ENCODE measurements at regions not wholly inside any gene's neighbourhood (a gene's known extent, or its start where the extent isn't known, plus 50 kb on each side); places are given as distances from the start of the nearest gene placed in this dataset.

- no peak for DNase-seq (ENCODE audit: low spot score)
Measured at GRCh38 chr2:23241611-23242245, 143.3 kb upstream of the KLHL29 start.

- DNase-seq (ENCODE audit: low spot score): no peak
Measured at GRCh38 chr2:23243073-23243659, 141.8 kb upstream of the KLHL29 start.

- DNase-seq (ENCODE audit: low spot score): no peak
Measured at GRCh38 chr2:23244617-23245016, 140.4 kb upstream of the KLHL29 start.

GRCh38 chr2:23246992-23247683 is 137.8 kb upstream of the KLHL29 start:
- DNase-seq (ENCODE audit: low spot score): no peak

GRCh38 chr2:23248667-23249066 is 136.3 kb upstream of the KLHL29 start:
- DNase-seq (ENCODE audit: low spot score): no peak

GRCh38 chr2:23249348-23249747 is 135.6 kb upstream of the KLHL29 start:
- no peak for DNase-seq (ENCODE audit: low spot score)

- DNase-seq (ENCODE audit: low spot score): no peak
Measured at GRCh38 chr2:23250371-23250770, 134.6 kb upstream of the KLHL29 start.

GRCh38 chr2:23256643-23257042 is 128.3 kb upstream of the KLHL29 start:
- no peak for DNase-seq (ENCODE audit: low spot score)

GRCh38 chr2:23260621-23261020 is 124.4 kb upstream of the KLHL29 start:
- no peak for DNase-seq (ENCODE audit: low spot score)

- DNase-seq (ENCODE audit: low spot score): no peak
Measured at GRCh38 chr2:23268467-23269263, 116.3 kb upstream of the KLHL29 start.

GRCh38 chr2:23269747-23270146 is 115.2 kb upstream of the KLHL29 start:
- no peak for DNase-seq (ENCODE audit: low spot score)

- no peak for DNase-seq (ENCODE audit: low spot score)
Measured at GRCh38 chr2:23270810-23271209, 114.2 kb upstream of the KLHL29 start.

- no peak for DNase-seq (ENCODE audit: low spot score)
Measured at GRCh38 chr2:23271230-23271629, 113.7 kb upstream of the KLHL29 start.

GRCh38 chr2:23273786-23274185 is 111.2 kb upstream of the KLHL29 start:
- no peak for DNase-seq (ENCODE audit: low spot score)

GRCh38 chr2:23280401-23280800 is 104.6 kb upstream of the KLHL29 start:
- DNase-seq (ENCODE audit: low spot score): no peak

- DNase-seq (ENCODE audit: low spot score): no peak
Measured at GRCh38 chr2:23283653-23284052, 101.3 kb upstream of the KLHL29 start.

- no peak for DNase-seq (ENCODE audit: low spot score)
Measured at GRCh38 chr2:23285091-23285800, 99.7 kb upstream of the KLHL29 start.

GRCh38 chr2:23286031-23286757 is 98.8 kb upstream of the KLHL29 start:
- no peak for DNase-seq (ENCODE audit: low spot score)

- DNase-seq (ENCODE audit: low spot score): no peak
Measured at GRCh38 chr2:23286758-23287704, 97.9 kb upstream of the KLHL29 start.

GRCh38 chr2:23289671-23290070 is 95.3 kb upstream of the KLHL29 start:
- no peak for DNase-seq (ENCODE audit: low spot score)

Measured in CD4-positive, alpha-beta T cell treated with Interleukin-15 for 4 hours (primary cell).